CD4-positive, alpha-beta T cell treated with Interleukin-15 for 1 hour (primary cell): ENCODE measurements at regions not wholly inside any gene's neighbourhood (a gene's known extent, or its start where the extent isn't known, plus 50 kb on each side); places are given as distances from the start of the nearest gene placed in this dataset.
"Not testable (repeated sequence)": the region's sequence is repeated elsewhere in the genome, so short reads cannot be mapped to it uniquely, and the experiment has no call there.

Experiments used
- DNase-seq: peaks from one replicate; pipeline ENCODE4 v3.0.0-alpha.2; 2020

DNA sequence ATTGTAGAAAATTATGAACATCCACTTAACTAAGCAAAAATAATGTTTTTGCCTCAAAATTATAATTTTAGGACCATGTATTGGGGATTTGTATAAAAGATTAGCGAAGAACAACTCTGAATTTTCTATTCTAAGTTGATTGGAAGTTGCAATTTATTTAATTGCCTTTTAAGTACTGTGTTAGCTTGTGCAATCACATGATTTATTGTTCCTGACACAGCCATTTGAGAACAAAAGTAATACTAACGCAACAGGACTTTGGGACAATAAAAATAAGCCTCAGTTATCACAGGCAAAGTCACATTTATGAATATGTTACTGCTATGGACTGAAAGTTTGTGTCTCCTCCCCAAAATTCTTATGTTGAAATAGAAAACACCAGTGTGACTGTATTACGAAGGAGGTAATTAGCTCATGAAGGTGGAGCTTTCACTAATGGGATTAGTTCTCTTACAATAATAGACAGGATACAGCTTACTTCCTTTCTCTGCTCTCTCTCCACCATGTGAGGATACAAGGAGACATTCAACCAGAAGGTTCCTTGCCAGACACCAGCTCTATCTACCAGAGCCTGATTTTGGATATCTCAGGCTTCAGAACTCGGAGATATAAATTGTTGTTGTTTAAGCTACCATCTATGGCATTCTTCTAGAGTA lies 745.9 kb downstream of the ZBBX start:
- DNase-seq = no peak

DNA sequence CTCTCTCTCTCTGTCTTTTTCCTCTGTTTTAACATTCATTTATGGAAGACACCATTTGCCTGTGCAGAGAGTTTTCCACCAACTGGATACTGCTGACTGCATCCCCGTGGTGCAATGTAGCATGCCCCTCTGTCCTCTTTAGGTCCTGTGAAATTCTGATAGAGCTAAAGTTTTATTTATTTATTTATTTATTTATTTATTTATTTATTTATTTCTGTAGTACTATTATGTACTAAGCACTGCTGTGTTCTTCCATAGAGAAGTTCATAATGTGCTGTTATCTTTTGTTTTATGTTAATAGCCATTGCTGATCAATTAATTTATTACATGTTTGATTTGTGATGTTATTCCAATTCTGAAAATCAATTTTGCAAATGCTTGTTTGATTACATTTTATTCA lies 749.9 kb downstream of the ZBBX start:
- no peak for DNase-seq

DNA sequence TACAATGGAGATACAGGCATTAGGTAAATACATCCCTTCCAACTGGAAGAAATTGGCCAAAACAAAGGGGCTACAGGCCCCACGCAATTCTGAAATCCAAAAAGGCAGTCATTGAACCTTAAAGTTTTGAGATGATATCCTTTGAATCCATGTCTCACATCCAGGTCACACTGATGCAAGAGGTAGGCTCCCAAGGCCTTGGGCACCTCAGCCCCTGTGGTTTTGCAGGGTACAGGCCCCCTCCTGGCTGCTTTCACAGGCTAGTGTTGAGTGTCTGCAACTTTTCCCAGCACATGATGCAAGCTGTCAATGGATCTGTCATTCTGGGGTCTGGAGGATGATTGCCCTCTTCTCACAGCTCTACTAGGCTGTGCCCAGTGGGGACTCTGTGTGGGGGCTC lies 766.7 kb downstream of the ZBBX start:
- DNase-seq = no peak

DNA sequence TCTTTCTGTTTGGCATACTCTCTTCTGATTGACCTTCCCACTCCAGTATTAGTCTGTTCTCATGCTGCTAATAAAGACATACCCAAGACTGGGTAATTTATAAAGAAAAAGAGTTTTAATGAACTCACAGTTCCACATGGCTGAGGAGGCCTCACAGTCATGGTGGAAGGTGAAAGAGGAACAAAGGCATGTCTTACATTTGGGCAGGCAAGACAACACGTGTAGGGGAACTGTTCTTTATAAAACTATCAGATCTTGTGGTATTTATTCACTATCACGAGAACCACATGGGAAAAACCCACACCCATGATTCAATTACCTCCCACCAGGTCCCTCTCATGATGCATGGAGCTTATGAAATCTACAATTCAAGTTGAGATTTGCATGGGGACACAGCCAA lies 767.3 kb downstream of the ZBBX start:
- not testable (repeated sequence) for DNase-seq

DNA sequence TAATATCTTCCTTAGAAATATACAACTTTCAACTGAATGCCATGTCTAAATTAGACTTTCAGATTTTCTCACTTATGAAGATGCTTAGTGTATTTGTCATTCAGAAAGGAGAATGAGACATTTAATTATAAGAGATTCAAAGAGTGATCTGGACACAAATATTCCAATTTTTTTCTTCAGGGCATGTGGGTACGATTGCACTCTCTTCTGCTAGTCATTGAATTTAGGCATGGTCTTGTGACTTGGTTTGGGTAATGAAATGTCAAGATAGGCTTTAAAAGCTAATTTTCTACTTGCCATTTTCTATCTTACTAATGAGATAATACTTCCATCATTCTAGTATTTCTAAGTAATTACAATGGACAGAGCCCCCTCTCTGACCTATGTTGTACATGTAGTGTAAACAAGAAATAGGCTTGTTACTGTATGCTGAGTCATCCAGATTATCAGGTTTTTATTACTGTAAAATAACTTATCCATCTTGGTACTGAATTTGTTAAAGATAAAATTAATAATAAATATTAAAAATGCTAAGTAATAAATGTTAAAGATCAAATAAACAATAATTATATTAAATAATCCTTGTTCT lies 770.8 kb upstream of the BCHE start:
- no peak for DNase-seq

DNA sequence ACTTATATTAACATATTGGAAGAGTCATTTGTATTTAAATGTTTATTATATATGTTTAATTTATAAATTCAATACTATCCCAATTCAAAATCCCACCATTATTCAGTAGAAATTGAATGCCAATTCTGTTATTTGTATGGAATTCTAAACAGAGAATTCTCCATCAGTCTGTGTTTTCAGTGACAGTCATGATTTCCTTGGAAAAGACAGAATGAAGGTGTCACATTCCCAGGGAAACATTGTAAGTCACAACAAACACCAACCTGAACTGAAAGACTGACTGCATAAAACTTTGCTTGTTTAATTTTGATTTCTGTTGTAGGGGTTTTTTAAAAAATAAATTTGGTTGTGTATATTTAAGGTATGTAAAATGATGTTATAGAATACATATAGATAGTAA lies 769.8 kb upstream of the BCHE start:
- DNase-seq = no peak

DNA sequence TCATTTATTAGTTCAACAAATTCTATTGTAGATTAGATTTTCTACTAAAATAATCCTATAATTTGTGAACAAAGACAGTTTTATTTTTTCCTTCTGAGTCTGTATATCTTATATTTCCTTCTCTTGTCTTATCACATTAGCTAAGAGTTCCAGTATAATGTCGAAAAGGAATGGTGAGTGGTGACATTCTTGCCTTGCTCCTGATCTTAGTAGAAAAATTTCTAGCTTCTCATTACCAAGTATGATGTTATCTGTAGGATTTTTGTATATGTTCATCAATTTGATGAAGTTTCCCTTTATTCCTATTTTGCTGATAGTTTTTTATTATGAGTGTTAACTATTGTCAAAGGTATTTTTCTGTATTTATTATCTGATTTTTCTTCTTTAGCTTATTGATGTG lies 756.6 kb upstream of the BCHE start:
- DNase-seq = no peak

DNA sequence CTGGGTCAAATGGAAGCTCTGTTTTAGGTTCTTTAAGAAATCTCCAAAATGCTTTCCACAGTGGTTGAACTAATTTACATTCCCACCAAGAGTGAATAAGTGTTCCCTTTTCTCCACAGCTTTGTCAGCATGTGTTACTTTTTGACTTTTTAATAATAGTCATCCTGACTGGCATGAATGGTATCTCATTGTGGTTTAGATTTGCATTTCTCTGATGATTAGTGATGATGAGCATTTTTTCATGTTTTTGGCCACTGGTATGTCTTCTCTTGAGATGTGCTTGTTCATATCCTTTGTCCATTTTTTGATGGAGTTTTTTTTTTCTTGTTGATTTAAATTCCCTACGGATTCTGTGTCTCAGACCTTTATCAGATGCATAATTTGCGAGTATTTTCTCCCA lies 745.0 kb upstream of the BCHE start:
- no peak for DNase-seq

DNA sequence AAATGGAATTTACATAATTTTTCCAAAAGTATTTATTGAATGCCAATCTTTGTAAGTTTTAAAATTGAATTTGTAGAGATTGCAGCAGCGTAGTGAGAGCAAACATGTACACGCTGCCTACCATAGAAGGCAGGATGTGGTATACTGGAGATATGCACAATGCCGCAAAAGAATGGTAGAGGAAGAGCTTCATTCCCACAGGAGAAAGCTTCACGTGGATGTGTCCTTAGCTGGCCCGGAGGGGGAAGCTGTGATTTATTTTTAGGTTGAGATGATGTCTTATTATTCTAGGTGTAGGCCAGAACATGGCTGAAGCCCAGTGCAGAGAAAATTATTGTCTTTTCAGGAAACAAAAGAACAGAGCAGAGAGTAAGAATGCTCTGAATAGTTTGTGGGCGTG lies 743.3 kb upstream of the BCHE start:
- DNase-seq = no peak

DNA sequence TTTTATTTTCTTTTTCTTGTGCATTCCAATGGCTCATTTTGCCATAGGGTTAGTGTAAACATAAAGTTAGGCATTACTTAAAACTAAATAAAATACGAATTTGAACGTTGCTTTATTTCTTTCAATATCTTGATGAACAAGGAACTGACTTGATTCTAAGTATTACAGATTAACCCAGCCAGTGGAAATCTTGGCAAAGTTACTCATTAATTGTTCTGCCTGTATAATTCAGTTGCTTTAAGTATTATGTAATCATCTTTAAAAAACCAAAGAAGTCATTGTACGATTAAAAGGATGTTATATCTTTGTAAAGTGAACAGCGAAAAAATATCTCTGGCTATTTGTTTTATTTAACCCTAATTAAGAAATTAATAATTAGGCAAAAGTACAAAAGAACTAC lies 737.9 kb upstream of the BCHE start:
- no peak for DNase-seq

DNA sequence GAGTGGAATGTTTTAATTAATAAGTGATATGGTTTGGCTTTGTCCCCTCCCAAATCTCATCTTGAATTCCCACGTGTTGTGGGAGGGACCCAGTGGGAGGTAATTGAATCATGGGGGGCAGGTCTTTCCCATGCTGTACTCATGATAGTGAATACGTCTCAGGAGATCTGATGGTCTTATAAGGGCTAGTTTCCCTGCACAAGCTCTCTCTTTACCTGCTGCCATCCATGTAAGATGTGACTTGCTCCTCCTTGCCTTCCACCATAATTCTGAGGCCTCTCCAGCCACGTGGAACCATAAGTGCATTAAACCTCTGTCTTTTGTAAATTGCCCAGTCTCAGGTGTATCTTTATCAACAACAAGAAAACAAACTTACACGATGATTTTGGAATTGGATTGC lies 734.5 kb upstream of the BCHE start:
- DNase-seq = not testable (repeated sequence)

DNA sequence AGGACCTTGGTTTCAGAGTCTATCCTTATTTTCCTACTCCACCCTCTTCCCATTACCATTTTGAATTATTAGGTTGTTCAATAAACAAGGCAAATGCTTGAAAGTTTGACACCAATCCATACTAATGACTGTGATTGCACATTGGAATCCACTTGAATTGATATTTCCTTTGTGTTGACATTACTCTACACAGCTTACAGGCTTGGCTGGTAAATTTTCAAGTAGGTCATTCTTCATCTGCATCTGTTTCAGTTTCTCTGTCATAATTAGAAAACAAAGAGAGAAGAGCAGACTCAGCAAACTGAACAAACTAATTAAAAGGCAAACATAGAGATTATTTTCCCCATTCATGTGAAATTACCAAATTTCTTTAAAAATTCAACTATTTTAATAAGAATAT lies 732.9 kb upstream of the BCHE start:
- no peak for DNase-seq

DNA sequence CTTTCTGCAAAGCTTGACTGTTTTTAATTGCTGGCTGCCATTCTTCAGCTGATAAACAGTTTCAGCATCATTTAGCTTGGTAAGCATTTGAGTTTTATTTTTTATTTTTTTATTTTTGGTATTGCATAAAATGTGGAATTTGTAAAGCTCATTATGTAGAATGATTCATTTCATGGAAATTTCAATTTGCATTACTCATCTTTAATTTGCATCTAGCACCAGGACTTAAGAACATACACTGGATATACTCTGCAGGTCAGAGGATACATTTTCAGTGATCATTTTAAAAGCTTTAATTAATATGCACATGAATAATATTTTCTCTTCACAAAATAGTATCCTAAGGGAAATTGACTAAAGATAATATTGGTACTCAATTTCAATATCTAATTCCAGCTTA lies 732.4 kb upstream of the BCHE start:
- no peak for DNase-seq

DNA sequence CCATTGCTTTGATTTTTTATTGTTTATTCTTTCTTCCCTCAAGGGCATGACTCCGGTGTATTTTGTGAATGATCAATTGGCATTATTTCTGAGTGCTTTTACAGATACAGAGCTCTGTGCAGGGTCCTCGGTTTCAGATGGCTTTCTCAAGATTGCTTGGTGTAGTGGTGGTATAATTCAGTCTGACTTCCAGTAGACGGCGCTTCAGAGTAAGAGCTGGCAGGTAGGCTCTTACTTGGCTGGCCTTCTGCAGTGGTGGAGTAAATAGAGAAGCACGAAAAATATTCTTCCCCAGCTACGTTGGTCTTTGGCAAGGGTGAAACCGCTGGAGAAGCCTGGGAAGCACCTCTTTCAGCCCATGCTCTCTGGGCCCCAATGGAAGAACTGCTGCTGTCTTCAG lies 723.0 kb upstream of the BCHE start:
- no peak for DNase-seq

DNA sequence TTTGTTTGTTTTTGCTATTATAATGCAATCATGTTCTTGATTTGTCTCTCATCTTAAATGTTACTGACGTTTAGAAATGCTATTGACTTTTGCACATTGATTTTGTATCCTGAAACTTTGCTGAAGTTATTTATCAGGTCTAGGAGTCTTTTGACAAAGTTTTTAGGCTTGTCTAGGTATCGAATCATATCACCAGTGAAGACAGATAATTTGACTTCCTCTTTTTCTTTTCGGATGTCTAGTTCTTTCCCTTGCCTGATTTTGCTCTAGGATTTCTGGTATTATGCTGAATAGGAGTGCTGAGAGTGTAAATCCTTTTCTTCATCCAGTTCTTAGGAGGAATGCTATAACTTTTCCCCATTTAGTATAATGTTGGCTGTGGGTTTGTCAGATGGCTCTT lies 719.7 kb upstream of the BCHE start:
- DNase-seq = no peak

DNA sequence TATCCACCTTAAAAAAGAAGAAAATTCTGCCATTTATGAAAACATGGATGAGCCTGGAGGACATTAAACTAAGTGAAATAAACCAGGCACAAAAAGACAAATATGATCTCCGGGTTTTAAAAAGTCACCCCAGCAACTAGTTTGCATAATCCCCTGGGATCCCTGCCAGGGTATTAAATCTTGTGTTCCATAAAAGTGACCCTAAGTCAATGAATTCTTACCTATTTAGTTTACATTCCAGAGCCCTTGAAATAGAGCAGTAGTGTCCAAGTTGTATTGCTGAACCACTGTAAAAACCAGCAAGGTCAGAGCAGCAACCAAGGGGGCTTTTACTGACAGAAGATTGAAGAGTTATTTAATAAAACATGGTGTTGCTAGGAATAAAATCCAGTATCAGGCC lies 716.8 kb upstream of the BCHE start:
- DNase-seq = no peak

DNA sequence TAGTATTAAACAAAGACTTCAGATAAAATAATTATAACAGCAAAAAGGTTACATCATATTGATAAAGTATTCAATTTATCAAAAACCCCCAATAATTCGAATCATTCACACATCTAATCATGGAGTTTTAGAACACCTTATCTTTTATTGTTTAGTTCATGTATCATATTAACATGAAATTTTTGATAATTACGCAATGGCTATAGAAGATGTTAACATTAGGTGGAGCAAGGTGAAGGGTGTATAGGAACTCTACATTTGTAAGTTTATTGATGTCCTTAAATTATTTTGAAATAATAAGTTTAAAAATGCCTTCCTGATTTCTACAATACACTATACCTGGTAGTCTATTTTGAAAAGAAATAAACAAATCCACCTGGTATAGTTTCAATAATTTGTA lies 696.5 kb upstream of the BCHE start:
- no peak for DNase-seq

DNA sequence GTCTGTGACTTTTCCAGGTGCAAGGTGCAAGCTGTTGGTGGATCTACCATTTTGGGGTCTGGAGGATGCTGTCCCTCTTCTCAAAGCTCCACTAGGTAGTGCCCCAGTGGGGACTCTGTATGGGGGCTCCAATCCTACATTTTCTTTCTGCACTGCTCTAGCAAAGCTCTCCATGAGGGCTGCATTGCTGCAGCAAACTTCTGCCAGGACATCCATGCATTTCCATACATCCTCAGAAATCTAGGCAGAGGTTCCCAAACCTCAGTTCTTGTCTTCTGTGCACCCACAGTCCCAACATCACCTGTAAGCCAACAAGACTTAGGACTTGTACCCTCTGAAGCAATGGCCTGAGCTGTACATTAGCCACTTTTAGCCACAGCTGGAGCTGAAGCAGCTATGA lies 694.5 kb upstream of the BCHE start:
- DNase-seq = no peak

DNA sequence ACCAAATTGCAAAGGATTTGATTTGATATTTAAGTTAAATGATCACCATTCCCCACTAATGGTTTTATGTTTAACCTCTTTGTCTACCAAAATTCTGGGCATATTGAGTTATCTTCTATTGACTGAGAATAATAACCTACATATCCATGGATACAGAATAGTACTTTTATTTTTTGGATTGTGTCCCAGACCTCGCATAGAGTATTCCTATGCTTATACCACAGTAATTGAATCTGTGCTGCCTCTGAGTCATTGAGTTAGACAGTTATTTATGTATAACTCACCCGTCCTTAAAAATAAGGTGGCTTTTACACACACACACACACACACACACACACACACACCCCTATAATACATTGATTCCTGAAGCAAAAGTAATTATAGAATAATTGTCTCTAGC lies 690.1 kb upstream of the BCHE start:
- no peak for DNase-seq

DNA sequence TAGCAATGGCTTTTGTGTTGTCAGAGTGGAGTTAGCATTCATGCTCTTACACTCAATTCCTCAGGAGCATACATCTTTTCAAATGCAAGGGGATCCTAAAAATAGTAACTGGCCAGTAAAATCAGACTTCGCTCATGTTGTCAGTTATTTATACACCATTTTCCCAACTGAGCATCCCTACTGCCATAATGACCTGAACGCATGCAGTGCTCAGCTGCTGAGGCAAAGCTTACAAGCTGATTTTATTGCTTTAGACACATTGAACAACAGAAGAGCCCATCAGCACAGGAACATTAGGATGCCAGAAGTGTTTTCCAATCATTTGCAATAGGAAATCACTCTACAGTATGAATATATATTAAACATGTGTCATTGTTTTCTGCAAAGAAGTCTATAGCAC lies 689.7 kb upstream of the BCHE start:
- no peak for DNase-seq

DNA sequence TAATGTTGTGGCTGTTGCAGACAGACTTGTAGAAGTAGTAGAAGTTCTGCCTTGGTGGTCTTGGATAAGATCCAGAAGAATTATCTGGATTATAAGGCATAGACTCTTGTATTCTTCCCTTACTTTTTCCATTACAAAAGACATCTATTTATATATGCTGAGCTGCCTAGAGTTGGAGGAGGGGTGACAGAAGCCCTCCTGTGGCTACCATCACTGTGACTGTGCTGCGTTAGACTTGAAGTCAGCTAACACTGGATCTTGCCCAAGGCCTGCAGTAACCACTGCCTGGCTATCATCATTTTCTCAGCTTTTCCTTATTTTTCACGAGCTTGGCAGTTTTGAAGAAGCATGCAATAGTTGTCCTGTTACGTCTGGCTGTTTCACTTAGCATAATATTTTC lies 684.8 kb upstream of the BCHE start:
- no peak for DNase-seq

DNA sequence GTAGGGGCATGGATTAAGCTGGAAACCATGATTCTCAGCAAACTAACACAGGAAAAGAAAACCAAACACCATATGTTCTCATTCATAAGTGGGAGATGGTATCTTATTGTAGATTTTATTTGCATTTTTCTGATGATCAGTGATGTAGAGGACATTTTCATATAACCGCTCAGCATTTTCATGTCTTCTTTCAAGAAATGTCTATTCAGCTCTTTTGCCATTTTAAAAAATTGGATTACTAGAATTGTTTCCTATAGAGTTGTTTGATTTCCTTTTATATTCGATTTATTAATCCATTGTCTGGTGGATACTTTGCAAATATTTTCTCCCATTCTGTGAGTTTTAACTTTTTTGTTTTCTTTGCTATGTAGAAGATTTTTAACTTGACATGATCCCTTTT lies 682.2 kb upstream of the BCHE start:
- no peak for DNase-seq

DNA sequence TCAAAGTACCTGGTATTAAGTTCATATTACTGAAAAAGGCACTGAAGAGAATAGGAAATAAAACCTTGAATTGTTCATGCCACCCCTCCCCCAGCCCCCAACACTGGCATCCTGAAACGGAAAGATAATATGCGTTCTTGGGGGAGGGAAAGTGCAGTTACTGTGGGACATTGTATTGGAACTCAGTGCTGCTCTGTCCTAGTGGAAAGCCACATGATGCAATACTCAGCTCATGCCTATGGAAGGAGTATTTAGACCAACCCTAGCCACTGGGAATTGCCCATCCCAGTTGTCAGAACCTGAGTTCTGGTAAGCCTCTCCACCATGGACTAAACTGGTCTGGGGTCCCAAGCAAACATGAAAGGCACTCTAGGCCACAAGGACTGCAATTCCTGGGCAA lies 680.8 kb upstream of the BCHE start:
- DNase-seq = no peak

DNA sequence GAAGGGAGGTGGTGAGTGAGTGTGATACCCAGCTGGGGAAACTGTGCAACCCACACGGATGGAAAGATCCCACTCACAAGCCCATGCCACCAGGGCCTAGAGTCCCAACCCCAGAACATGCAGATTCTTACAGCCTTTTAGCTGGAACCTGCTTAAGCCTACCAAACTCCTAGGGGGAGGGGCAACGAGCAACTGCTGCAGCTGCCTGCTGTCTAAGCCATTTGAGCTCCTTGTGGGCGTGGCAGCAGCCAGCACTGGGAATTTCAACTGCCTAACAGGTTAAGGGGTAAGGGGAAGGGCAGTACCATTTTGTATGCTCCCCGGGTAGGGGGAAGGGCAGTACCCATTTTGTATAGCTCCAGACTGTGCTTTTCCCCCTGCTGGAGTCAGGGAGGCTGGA lies 673.2 kb upstream of the BCHE start:
- DNase-seq = no peak

DNA sequence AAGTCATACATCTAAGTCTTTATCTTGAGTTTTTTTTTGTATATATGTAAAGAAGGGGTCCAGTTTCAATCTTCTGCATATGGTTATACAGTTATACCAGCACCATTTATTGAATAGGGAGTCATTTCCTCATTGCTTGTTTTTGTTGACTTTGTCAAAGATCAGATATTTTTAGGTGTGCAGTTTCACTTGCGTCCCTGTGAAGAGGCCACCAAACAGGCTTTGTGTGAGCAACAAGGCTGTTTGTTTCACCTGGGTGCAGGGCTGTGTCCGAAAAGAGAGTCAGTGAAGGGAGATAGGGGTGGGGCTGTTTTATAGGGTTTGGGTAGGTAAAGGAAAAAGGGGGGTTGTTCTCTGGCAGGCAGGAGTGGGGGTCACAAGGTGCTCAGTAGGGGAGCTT lies 663.2 kb upstream of the BCHE start:
- not testable (repeated sequence) for DNase-seq

DNA sequence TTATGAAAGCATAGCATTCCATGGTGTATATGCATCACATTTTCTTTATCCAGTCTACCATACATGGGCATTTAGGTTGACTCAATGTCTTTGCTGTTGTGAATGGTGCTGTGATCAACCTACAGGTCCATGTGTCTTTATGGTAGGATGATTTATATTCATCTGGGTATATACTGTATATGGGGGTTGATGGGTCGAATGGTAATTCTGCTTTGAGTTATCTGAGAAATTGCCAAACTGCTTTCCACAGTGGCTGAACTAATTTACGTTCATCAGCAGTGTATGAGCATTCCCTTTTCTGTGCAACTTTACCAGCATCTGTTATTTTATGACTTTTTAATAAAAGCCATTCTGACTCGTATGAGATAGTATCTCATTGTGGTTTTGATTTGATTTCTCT lies 662.4 kb upstream of the BCHE start:
- no peak for DNase-seq
